OCI-LY7 (cell line): ENCODE measurements at regions not wholly inside any gene's neighbourhood (a gene's known extent, or its start where the extent isn't known, plus 50 kb on each side); places are given as distances from the start of the nearest gene placed in this dataset.

Experiments
- EZH2phosphoT487 ChIP-seq: fragments of 200-600 bp; sonication (generic); IDR thresholded peaks from 2 replicates; pipeline ENCODE4 v1.6.1; 2018; ENCODE audit warnings: low read depth, borderline replicate concordance, mild to moderate bottlenecking, mixed run types, antibody characterized with exemption, low read length, moderate library complexity, mixed read lengths
- TF ChIP-seq, protein P1 (sequence below): fragments of 200-600 bp; sonication (generic); conservative IDR thresholded peaks from 2 replicates; pipeline ENCODE4 v1.5.1; 2014; ENCODE audit warnings: mild to moderate bottlenecking, antibody characterized with exemption, low read length, moderate library complexity, mixed read lengths

DNA sequence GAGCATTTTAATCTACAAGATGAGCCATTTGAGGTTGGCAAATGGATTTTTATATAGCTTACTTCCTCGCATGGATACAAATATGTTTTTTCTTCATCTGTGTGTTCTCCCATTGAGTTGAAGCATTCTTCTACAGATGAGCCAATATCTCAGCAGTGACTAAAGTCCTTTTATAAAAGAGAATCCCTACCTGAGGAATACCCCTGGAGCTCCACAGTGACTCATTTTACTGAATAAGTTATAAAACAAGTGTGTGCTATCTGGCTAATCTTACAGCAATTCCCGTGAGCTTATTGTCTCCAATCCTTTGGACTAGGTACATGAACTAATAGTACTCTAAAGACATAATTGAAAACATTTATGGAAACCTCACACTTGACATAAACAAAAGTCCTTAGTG, 354.2 kb upstream of the BCHE start:
- TF ChIP-seq EZH2phosphoT487: no peak
- TF ChIP-seq, protein P1, sequence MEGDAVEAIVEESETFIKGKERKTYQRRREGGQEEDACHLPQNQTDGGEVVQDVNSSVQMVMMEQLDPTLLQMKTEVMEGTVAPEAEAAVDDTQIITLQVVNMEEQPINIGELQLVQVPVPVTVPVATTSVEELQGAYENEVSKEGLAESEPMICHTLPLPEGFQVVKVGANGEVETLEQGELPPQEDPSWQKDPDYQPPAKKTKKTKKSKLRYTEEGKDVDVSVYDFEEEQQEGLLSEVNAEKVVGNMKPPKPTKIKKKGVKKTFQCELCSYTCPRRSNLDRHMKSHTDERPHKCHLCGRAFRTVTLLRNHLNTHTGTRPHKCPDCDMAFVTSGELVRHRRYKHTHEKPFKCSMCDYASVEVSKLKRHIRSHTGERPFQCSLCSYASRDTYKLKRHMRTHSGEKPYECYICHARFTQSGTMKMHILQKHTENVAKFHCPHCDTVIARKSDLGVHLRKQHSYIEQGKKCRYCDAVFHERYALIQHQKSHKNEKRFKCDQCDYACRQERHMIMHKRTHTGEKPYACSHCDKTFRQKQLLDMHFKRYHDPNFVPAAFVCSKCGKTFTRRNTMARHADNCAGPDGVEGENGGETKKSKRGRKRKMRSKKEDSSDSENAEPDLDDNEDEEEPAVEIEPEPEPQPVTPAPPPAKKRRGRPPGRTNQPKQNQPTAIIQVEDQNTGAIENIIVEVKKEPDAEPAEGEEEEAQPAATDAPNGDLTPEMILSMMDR: no peak
